ENCODE measurements at regions not wholly inside any gene's neighbourhood (a gene's known extent, or its start where the extent isn't known, plus 50 kb on each side); places are given as distances from the start of the nearest gene placed in this dataset.

DNA sequence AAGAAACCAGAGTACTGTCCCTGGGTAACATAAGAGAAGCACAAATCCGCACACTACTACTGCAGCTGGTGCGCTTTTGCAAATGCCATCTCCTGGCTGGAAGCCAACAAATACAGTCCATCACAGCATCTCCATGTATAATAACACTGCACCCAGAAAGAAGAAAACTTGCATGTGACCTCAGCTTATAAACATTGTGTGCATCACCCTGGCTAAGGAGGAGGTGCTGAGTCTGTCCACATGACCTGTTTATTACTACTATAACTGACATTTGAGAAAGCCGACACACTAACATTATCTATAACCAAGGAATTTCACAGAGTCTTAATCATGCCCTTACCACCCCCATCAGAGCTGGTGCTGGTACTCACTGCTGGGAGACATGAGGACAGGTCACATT is 516.8 kb downstream of the CFAP47 start:
- no peaks in the 10 kb centered on the region for H3K27me3 ChIP-seq (ENCODE audit: insufficient read depth, low read length, poor library complexity)
- H3K23ac ChIP-seq (ENCODE audit: low read length): no peak overlapping the region
- H2AK5ac ChIP-seq (ENCODE audit: low read length): no peak overlapping the region
- no peak overlapping the region for H4K5ac ChIP-seq (ENCODE audit: low read length)
- no peak overlapping the region for H3K9ac ChIP-seq (ENCODE audit: low read length)
- WGBS (ENCODE audit: extremely low coverage, insufficient coverage, low lambda C conversion rate): no CpG with 5 or more reads among the region's 3 CpGs
- no peaks in the 10 kb centered on the region for H3K79me1 ChIP-seq (ENCODE audit: low read length)
- no peak overlapping the region for H3K4me3 ChIP-seq (ENCODE audit: low read length)
- no peak overlapping the region for H2BK15ac ChIP-seq (replicated peaks; ENCODE audit: low read depth)
- no peaks in the 10 kb centered on the region for H3K36me3 ChIP-seq (ENCODE audit: control insufficient read depth, insufficient read depth, low read length)
- H3K4me1 ChIP-seq (ENCODE audit: control insufficient read depth, low read depth, low read length): no peaks in the 10 kb centered on the region
- H3K79me2 ChIP-seq (ENCODE audit: control insufficient read depth, insufficient read depth, low read length): no peaks in the 10 kb centered on the region
- H3K56ac ChIP-seq (ENCODE audit: low read length): no peak overlapping the region
- no peak overlapping the region for H3K4me2 ChIP-seq (ENCODE audit: low read length)
- H3K4ac ChIP-seq (ENCODE audit: low read depth, low read length): no peak overlapping the region
- no peak for DNase-seq
- no peak overlapping the region for H2BK120ac ChIP-seq (ENCODE audit: low read depth, low read length)
- H2BK5ac ChIP-seq (ENCODE audit: low read length): no peak overlapping the region
- H3K27ac ChIP-seq (ENCODE audit: low read depth, low read length): no peak overlapping the region
- H3K18ac ChIP-seq (ENCODE audit: low read length): no peak overlapping the region
- no peak overlapping the region for H4K8ac ChIP-seq (ENCODE audit: low read depth, low read length)

DNA sequence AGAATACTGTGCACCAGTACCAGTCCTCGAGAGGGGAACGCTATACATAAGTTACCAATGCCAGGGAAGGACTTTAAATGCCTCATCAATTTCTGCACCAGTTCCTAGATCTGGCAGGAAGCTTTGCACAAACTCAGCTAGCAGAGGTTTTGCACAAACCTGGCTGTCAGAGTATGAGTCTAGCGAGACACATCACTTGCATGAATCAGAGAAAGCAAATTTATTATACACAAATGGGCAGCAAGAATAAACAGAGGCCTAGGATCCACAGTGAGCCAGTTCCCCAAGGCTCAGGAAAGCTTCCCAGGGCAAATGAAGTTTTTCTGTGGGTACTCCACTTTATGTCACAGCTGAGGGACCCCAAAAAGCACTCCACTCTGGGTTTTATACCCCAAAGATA is 523.5 kb downstream of the CFAP47 start:
- Histone ChIP-seq H2BK15ac (replicated peaks; ENCODE audit: low read depth) (no peak overlapping the region), H4K5ac (ENCODE audit: low read length) (no peak overlapping the region), H4K8ac (ENCODE audit: low read depth, low read length) (no peak overlapping the region), H3K79me2 (ENCODE audit: control insufficient read depth, insufficient read depth, low read length) (no peaks in the 10 kb centered on the region), H3K56ac (ENCODE audit: low read length) (no peak overlapping the region), H3K27ac (ENCODE audit: low read depth, low read length) (no peak overlapping the region), H3K9ac (ENCODE audit: low read length) (no peak overlapping the region), H3K23ac (ENCODE audit: low read length) (no peak overlapping the region), H3K4ac (ENCODE audit: low read depth, low read length) (no peak overlapping the region), H3K4me1 (ENCODE audit: control insufficient read depth, low read depth, low read length) (no peaks in the 10 kb centered on the region), H3K4me3 (ENCODE audit: low read length) (no peak overlapping the region), H2BK120ac (ENCODE audit: low read depth, low read length) (no peak overlapping the region), H2BK5ac (ENCODE audit: low read length) (no peak overlapping the region), H2AK5ac (ENCODE audit: low read length) (no peak overlapping the region), H3K4me2 (ENCODE audit: low read length) (no peak overlapping the region), H3K36me3 (ENCODE audit: control insufficient read depth, insufficient read depth, low read length) (no peaks in the 10 kb centered on the region), H3K79me1 (ENCODE audit: low read length) (no peaks in the 10 kb centered on the region), H3K27me3 (ENCODE audit: insufficient read depth, low read length, poor library complexity) (no peaks in the 10 kb centered on the region), H3K18ac (ENCODE audit: low read length) (no peak overlapping the region)
- no peak for DNase-seq
- no CpG with 5 or more reads among the region's 3 CpGs for WGBS (ENCODE audit: extremely low coverage, insufficient coverage, low lambda C conversion rate)

DNA sequence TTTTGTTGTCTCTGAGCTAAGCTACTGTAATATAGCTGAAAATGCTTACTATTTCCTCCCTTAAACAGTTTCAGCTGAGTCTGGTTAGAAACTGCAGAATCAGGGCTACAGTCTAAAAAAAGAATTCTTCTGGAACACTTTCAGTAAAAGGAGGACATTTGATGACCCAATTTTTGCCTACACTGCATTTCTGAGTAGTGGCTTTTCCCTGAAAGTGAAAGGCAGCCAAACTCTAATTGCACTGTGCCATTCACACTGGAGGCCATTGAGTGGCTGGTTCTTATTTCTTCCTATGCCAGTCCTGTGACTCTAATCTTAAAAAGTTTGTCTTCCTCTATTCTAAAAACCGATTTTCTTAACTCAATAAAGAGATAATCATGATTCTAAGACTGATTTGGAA is 526.0 kb downstream of the CFAP47 start:
- Histone ChIP-seq H2BK120ac (ENCODE audit: low read depth, low read length) (no peak overlapping the region), H3K4me3 (ENCODE audit: low read length) (no peak overlapping the region), H3K4me1 (ENCODE audit: control insufficient read depth, low read depth, low read length) (no peaks in the 10 kb centered on the region), H3K4ac (ENCODE audit: low read depth, low read length) (no peak overlapping the region), H3K27ac (ENCODE audit: low read depth, low read length) (no peak overlapping the region), H3K4me2 (ENCODE audit: low read length) (no peak overlapping the region), H3K23ac (ENCODE audit: low read length) (no peak overlapping the region), H3K9ac (ENCODE audit: low read length) (no peak overlapping the region), H3K18ac (ENCODE audit: low read length) (no peak overlapping the region), H2AK5ac (ENCODE audit: low read length) (no peak overlapping the region), H3K27me3 (ENCODE audit: insufficient read depth, low read length, poor library complexity) (no peaks in the 10 kb centered on the region), H2BK15ac (replicated peaks; ENCODE audit: low read depth) (no peak overlapping the region), H4K8ac (ENCODE audit: low read depth, low read length) (no peak overlapping the region), H4K5ac (ENCODE audit: low read length) (no peak overlapping the region), H3K56ac (ENCODE audit: low read length) (no peak overlapping the region), H3K36me3 (ENCODE audit: control insufficient read depth, insufficient read depth, low read length) (no peaks in the 10 kb centered on the region), H3K79me1 (ENCODE audit: low read length) (no peaks in the 10 kb centered on the region), H2BK5ac (ENCODE audit: low read length) (no peak overlapping the region), H3K79me2 (ENCODE audit: control insufficient read depth, insufficient read depth, low read length) (no peaks in the 10 kb centered on the region)
- DNase-seq: no peak
- WGBS (ENCODE audit: extremely low coverage, insufficient coverage, low lambda C conversion rate): no CpG with 5 or more reads among the region's 1 CpG

DNA sequence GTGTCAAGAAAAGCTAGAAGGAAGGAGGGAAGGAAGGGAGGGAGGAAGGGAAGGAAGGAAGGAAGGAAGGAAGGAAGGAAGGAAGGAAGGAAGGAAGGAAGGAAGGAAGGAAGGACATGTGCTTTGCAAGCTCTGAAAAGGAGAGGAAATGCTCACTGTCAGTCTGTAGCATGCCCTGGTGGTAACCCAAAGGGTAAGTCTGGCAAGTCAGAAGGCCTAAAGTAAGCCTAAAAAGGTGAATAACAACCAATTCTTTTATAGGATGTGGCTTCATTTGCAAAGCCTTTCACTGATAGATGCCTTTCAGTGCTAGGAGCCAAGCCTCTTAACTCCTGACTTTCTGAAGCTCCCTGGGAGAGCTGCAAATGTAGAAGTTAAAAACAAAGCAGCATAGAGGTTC is 542.6 kb downstream of the CFAP47 start:
- Histone ChIP-seq H3K27ac (ENCODE audit: low read depth, low read length) (no peak overlapping the region), H4K8ac (ENCODE audit: low read depth, low read length) (no peak overlapping the region), H3K18ac (ENCODE audit: low read length) (no peak overlapping the region), H3K9ac (ENCODE audit: low read length) (no peak overlapping the region), H3K79me2 (ENCODE audit: control insufficient read depth, insufficient read depth, low read length) (no peaks in the 10 kb centered on the region), H2AK5ac (ENCODE audit: low read length) (no peak overlapping the region), H2BK15ac (replicated peaks; ENCODE audit: low read depth) (no peak overlapping the region), H3K36me3 (ENCODE audit: control insufficient read depth, insufficient read depth, low read length) (no peaks in the 10 kb centered on the region), H3K4me3 (ENCODE audit: low read length) (no peak overlapping the region), H4K5ac (ENCODE audit: low read length) (no peak overlapping the region), H3K79me1 (ENCODE audit: low read length) (no peaks in the 10 kb centered on the region), H3K27me3 (ENCODE audit: insufficient read depth, low read length, poor library complexity) (no peaks in the 10 kb centered on the region), H3K56ac (ENCODE audit: low read length) (no peak overlapping the region), H2BK120ac (ENCODE audit: low read depth, low read length) (no peak overlapping the region), H3K23ac (ENCODE audit: low read length) (no peak overlapping the region), H3K4me2 (ENCODE audit: low read length) (no peak overlapping the region), H3K4ac (ENCODE audit: low read depth, low read length) (no peak overlapping the region), H3K4me1 (ENCODE audit: control insufficient read depth, low read depth, low read length) (no peaks in the 10 kb centered on the region), H2BK5ac (ENCODE audit: low read length) (no peak overlapping the region)
- DNase-seq: no peak

DNA sequence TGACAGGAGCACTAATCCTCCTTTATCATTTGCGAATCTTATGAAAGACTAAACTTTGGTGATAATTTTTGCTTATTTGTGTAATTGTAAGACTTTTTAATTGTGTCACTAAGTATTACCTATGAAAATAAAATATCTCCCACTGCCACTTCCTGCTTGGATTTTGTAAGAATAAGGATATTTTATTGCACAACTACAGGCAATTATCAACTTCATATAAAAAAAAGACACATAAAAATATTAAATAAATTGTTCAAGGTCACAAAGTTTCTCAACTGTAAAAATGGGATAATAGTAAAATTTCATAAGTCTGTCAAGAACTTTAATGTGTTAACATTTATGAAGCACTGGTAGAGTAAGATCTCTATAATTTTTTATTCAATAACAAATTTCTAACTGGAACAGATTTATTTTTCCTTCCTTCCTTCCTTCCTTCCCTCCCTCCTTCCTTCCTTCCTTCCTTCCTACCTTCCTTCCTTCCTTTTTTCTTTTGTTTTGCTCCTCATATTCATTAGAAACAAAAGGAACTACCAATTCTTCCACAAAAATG is 527.6 kb upstream of the FAM47C start:
- Histone ChIP-seq H3K4me3 (ENCODE audit: low read length) (no peak overlapping the region), H3K4ac (ENCODE audit: low read depth, low read length) (no peak overlapping the region), H4K5ac (ENCODE audit: low read length) (no peak overlapping the region), H3K27me3 (ENCODE audit: insufficient read depth, low read length, poor library complexity) (no peaks in the 10 kb centered on the region), H2AK5ac (ENCODE audit: low read length) (no peak overlapping the region), H3K4me1 (ENCODE audit: control insufficient read depth, low read depth, low read length) (no peaks in the 10 kb centered on the region), H3K79me2 (ENCODE audit: control insufficient read depth, insufficient read depth, low read length) (no peaks in the 10 kb centered on the region), H3K79me1 (ENCODE audit: low read length) (no peaks in the 10 kb centered on the region), H3K56ac (ENCODE audit: low read length) (no peak overlapping the region), H3K36me3 (ENCODE audit: control insufficient read depth, insufficient read depth, low read length) (no peaks in the 10 kb centered on the region), H3K27ac (ENCODE audit: low read depth, low read length) (no peak overlapping the region), H2BK15ac (replicated peaks; ENCODE audit: low read depth) (no peak overlapping the region), H3K23ac (ENCODE audit: low read length) (no peak overlapping the region), H3K4me2 (ENCODE audit: low read length) (no peak overlapping the region), H2BK120ac (ENCODE audit: low read depth, low read length) (no peak overlapping the region), H3K18ac (ENCODE audit: low read length) (no peak overlapping the region), H2BK5ac (ENCODE audit: low read length) (no peak overlapping the region), H3K9ac (ENCODE audit: low read length) (no peak overlapping the region), H4K8ac (ENCODE audit: low read depth, low read length) (no peak overlapping the region)
- DNase-seq: no peak
- WGBS (ENCODE audit: extremely low coverage, insufficient coverage, low lambda C conversion rate): no CpG with 5 or more reads among the region's 1 CpG

DNA sequence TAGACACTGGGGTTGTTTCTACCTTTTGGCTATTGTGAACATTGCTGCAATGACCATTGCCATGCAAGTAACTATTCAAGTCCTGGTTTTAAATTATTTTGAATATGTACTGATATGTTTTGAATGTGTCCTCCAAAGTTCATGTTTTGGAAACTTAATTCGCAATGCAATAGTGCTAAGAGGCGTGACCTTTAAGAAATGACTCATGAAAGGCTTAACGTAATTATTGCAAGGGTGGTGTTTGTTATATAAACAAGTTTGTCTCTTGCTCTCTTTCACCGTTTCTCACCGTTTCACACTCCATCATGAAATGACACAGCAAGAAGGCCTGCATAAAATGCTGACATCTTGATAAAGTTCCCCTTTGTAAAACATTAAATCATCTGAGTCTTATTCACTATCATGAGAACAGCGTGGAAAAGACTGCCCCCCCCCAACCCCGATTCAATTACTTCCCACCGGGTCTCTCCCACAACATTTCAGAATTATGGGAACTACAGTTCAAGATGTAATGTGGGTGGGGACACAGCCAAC is 506.9 kb upstream of the FAM47C start:
- Histone ChIP-seq H3K18ac (ENCODE audit: low read length) (no peak overlapping the region), H4K8ac (ENCODE audit: low read depth, low read length) (no peak overlapping the region), H3K27ac (ENCODE audit: low read depth, low read length) (no peak overlapping the region), H2BK5ac (ENCODE audit: low read length) (no peak overlapping the region), H2AK5ac (ENCODE audit: low read length) (no peak overlapping the region), H3K79me1 (ENCODE audit: low read length) (no peaks in the 10 kb centered on the region), H3K4ac (ENCODE audit: low read depth, low read length) (no peak overlapping the region), H3K4me2 (ENCODE audit: low read length) (no peak overlapping the region), H3K4me1 (ENCODE audit: control insufficient read depth, low read depth, low read length) (no peaks in the 10 kb centered on the region), H3K9ac (ENCODE audit: low read length) (no peak overlapping the region), H3K23ac (ENCODE audit: low read length) (no peak overlapping the region), H2BK15ac (replicated peaks; ENCODE audit: low read depth) (no peak overlapping the region), H3K4me3 (ENCODE audit: low read length) (no peak overlapping the region), H4K5ac (ENCODE audit: low read length) (no peak overlapping the region), H2BK120ac (ENCODE audit: low read depth, low read length) (no peak overlapping the region), H3K56ac (ENCODE audit: low read length) (no peak overlapping the region), H3K36me3 (ENCODE audit: control insufficient read depth, insufficient read depth, low read length) (no peaks in the 10 kb centered on the region), H3K27me3 (ENCODE audit: insufficient read depth, low read length, poor library complexity) (no peaks in the 10 kb centered on the region), H3K79me2 (ENCODE audit: control insufficient read depth, insufficient read depth, low read length) (no peaks in the 10 kb centered on the region)
- WGBS (ENCODE audit: extremely low coverage, insufficient coverage, low lambda C conversion rate): no CpG with 5 or more reads among the region's 8 CpGs
- DNase-seq: no peak
